Activated T-helper 1 cell treated with Interleukin-2 at 50 U/mL for 16 hours (primary cell): ENCODE measurements at regions not wholly inside any gene's neighbourhood (a gene's known extent, or its start where the extent isn't known, plus 50 kb on each side); places are given as distances from the start of the nearest gene placed in this dataset.
"Not testable (repeated sequence)": the region's sequence is repeated elsewhere in the genome, so short reads cannot be mapped to it uniquely, and the experiment has no call there.

ENCODE experiments used
- DNase-seq: peaks from one replicate; pipeline ENCODE4 v3.0.0-alpha.2; 2020; ENCODE audit warnings: low read depth

GRCh38 chr12:129959889-129960288 lies 56.1 kb upstream of the TMEM132D start:
- DNase-seq: no peak

- DNase-seq: no peak
Measured at GRCh38 chr12:129961091-129961490, 57.3 kb upstream of the TMEM132D start.

- DNase-seq: no peak
Measured at GRCh38 chr12:129961856-129962255, 58.0 kb upstream of the TMEM132D start.

DNA sequence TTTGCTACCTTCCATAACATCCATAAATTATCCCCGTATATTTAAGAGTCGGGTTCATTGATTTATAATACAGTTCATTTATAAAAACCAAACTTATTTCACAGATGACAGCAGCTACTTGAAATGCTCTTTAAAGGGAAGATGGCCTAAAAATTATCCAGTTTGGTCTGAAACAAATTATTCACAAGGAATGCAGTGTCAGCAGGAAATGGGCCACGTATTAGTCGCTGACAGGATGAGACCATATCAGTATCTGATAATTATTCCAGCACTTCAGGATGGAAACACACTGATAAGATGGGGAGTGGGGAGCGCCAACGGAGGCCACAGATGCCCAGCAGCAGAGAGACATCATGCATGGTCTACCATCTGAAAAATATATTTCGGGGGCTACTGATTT lies 60.5 kb upstream of the TMEM132D start:
- DNase-seq: no peak

- no peak for DNase-seq
Measured at GRCh38 chr12:129964826-129965457, 61.1 kb upstream of the TMEM132D start.

- no peak for DNase-seq
Measured at GRCh38 chr12:129966146-129966995, 62.5 kb upstream of the TMEM132D start.

- DNase-seq: no peak
Measured at GRCh38 chr12:129971721-129972120, 67.9 kb upstream of the TMEM132D start.

- no peak for DNase-seq
Measured at GRCh38 chr12:129973236-129973961, 69.6 kb upstream of the TMEM132D start.

GRCh38 chr12:129984106-129984505 lies 80.3 kb upstream of the TMEM132D start:
- no peak for DNase-seq

DNA sequence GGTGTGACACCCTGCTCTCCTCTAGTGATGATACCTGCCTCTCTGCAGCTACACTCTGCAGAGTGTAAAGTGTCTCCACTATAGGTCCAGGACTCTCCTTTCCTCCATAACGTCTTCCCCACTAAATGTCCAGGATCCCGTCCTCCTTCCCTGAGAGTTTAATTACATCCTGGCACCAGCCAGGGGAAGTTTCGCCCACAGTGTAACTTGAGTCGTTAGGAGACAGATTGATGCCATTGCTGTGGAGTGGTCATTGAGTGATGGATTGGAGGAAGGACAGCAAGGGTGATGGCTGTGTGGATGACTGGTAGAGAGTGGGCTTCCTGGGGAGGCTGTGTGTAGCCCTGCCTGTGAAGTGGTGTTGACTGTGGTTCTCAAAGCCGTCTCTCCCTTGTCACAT lies 84.0 kb upstream of the TMEM132D start:
- no peak for DNase-seq

DNA sequence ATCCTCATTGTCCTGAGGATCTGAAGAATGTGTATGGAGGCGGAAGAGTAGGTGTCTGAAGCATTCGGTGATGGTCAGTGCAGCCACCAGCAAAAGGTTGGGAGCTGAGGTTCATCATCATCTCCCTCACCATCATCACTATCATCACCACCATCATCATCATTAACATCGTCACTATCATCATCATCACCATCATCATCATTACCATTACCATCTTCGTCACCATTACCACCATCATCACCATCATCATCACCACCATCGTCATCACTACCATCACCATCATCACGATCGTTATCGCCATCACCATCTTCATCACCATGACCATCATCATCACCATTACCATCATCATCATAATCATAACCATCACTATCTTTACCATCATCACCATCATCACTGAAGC lies 90.8 kb upstream of the TMEM132D start:
- no peak for DNase-seq

DNA sequence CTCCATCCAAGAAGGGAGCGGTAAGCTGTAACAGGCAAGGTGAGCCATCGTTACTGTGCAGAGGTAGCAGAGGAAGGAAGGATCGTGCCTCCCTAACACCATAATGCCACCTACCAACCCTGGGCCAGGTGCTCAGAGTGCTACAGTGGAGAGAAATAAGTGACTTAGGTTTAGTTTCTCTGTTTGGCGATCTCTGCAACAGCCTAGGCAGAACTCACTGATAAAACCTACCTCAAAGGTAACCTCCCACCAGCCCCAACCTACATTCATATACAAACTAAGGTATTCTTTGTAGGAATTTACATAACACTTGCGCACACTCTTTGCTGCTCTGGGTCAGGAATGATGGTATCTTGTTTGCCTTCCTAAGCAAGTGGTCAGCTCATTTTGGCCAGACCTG lies 93.4 kb upstream of the TMEM132D start:
- no peak for DNase-seq

DNA sequence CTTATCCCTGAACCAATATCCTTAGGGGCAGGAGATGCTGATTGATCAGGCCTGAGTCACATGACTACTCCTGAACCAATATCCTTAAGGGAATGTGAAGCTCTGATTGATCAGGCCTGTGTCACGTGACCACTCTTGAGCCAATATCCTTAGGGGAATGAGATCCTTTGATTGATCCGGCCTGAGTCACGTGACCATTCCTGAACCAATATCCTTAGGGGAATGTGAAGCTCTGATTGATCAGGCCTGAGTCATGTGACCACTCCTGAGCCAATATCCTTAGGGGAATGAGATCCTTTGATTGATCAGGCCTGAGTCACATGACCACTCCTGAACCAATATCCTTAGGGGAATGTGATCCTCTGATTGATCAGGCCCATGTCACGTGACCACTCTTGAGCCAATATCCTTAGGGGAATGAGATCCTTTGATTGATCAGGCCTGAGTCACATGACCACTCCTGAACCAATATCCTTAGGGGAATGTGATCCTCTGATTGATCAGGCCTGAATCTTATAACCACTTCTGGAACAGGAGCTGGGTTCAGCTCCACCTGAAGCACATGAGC lies 100.6 kb upstream of the TMEM132D start:
- not testable (repeated sequence) for DNase-seq

- no peak for DNase-seq
Measured at GRCh38 chr12:130007771-130008170, 103.9 kb upstream of the TMEM132D start.

DNA sequence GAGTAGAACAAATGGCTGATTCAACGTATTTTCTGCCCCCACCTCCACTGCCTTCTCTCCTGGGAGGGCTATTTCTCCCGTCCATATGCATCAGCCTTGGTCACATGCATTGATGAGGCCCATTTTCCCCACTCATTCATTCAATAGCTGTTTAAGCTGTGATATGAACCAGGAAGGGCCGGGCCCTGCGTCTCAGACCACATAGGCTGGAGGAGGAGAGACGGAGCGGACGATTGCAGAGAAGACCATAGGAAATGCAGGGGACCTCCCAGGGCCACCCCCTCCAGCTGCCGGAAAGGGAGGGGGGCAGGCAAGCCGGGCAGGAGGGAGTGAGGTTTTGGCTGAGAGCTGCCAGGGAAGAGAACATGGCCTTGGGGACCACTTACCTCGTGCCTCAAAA lies 104.4 kb upstream of the TMEM132D start:
- no peak for DNase-seq

DNA sequence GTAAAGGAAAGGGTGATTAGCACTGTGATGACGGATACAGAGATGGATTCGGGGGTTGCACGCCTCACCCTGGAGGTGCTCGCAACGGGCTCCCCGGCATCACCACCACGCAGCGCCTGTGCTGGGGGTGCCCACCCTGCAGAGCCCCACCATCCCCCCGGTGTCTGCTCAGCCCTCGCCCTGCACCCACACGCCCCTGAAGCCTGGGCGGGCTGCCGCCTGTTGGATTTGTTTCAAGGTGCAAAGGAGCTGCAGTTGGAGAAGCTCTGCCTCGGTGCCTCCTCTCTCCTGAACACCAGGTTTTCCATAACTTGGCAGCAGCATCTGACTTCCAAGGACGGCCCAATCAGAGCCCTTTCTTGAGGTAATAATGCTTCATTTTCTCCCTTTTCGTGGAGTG lies 106.1 kb upstream of the TMEM132D start:
- DNase-seq: no peak

DNA sequence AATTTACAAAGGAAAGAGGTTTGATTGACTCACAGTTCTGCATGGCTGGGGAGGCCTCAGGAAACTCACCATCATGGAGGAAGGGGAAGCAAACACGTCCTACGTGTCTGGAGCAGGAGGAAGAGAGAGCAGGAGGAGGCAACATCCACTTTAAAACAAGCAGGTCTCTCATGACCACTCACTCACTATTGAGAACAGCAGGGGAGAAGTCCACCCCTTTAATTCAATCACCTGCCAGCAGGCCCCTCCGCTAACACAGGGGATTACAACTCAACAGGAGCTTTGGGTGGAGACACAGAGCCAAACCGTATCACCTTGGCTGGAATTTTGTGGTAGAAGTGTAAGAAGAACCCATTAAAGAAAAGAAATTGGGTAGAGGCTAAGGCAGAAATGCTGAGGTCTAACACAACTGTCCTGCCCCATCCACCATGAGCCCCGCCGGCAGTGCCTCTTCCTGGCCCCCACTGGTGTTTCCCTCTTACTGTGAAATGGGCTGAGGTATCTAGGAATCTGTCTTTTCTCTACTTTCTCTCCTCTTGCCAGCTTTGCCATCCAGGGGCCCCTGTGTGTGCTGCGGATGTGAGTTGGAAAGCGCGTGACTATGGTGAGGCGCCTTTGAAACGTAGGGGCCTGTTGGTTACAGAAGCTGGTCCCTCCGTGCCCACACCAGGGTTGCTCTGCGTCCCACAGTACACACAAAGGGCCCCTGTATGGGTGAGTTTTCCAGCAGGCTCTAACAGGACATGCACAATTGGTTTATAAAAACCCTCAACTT lies 108.0 kb upstream of the TMEM132D start:
- DNase-seq: no peak

GRCh38 chr12:130013771-130014484 lies 110.1 kb upstream of the TMEM132D start:
- DNase-seq: no peak

GRCh38 chr12:130014485-130014807 lies 110.6 kb upstream of the TMEM132D start:
- DNase-seq: no peak

DNA sequence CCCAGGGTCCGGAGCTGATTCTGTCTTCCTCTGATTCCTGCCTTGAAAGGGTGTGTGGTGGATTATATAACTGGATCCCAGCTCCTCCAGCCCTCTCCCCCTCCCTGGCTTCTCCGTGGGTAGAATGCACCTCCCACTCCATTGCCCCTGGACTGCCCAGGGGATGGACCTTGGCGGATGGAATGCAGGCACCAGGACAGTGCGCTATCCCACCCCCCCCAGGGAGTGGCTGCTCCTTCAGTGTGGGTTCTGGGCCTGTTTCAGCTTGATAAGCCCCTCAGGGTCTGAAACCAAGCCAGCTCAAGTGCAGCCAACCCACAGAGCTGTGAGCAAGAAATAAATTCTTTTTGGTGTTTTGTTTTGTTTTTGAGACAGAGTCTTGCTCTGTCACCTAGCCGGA lies 112.4 kb upstream of the TMEM132D start:
- no peak for DNase-seq

GRCh38 chr12:130016986-130017385 lies 113.2 kb upstream of the TMEM132D start:
- no peak for DNase-seq
